Right cardiac atrium (tissue), 5 donors: ENCODE measurements at regions not wholly inside any gene's neighbourhood (a gene's known extent, or its start where the extent isn't known, plus 50 kb on each side); places are given as distances from the start of the nearest gene placed in this dataset.
A peak's percentile ranks its signal among the peaks of the same experiment; 100 is the strongest.

Experiments used
- ATAC-seq, 2 donors: fragments of 200-7000 bp; cut with Tn5 transposase; one replicate each; pipeline versions ENCODE4 v1.8.0 to v1.9.1; 2020; ENCODE audit warnings: moderate library complexity in 2 of 2, mild to moderate bottlenecking in 1 of 2
- DNase-seq, 3 donors: peaks; one replicate each; pipeline ENCODE4 v3.0.0-alpha.2; 2020
- H3K27ac ChIP-seq: one replicate; pipeline ENCODE4 v1.5.1; 2013; ENCODE audit warnings: mild to moderate bottlenecking, low read length, control low read depth, moderate library complexity
- H3K27me3 ChIP-seq: one replicate; pipeline ENCODE4 v1.6.1; 2013; ENCODE audit not compliant: control insufficient read depth, insufficient read depth
- H3K4me1 ChIP-seq: one replicate; pipeline ENCODE4 v1.6.1; 2013; ENCODE audit warnings: low read length; ENCODE audit not compliant: control insufficient read depth, insufficient read depth
- H3K4me3 ChIP-seq: one replicate; pipeline ENCODE4 v1.5.1; 2013; ENCODE audit warnings: low read length, control low read depth
- H3K9me3 ChIP-seq: one replicate; pipeline ENCODE4 v1.6.1; 2013; ENCODE audit warnings: low read length; ENCODE audit not compliant: control insufficient read depth
- WGBS: extraction: QIAGEN DNeasy Blood & Tissue Kit; methylation state at CpG from one replicate; pipeline ENCODE4 v1.1.7; 2013; 5-methylcytosine and 5-hydroxymethylcytosine counted together
- intact Hi-C, 4 donors: fragments of 100-400 bp; cut with DNase I; formaldehyde crosslinking; loops; one replicate each; pipeline versions ENCODE4 v1.11.0 to v1.14.0; 2022 to 2023
- donor health status: healthy with polysubstance abuse.
- donor health status: DM: no; HTN: yes; CAD: no.
- donor health status: DM: no; HTN: no; CAD: no.
- donor health status: DM: no; HTN: yes; CAD: no; lungs with severe emphysema.
- donor health status: DM: yes; HTN: yes; CAD: no.

- WGBS = 91% methylated on average over 1 of the region's 1 CpG
These were observed 681.0 kb upstream of the ID2 start for GRCh38 chr2:8000870-8001269.

DNA sequence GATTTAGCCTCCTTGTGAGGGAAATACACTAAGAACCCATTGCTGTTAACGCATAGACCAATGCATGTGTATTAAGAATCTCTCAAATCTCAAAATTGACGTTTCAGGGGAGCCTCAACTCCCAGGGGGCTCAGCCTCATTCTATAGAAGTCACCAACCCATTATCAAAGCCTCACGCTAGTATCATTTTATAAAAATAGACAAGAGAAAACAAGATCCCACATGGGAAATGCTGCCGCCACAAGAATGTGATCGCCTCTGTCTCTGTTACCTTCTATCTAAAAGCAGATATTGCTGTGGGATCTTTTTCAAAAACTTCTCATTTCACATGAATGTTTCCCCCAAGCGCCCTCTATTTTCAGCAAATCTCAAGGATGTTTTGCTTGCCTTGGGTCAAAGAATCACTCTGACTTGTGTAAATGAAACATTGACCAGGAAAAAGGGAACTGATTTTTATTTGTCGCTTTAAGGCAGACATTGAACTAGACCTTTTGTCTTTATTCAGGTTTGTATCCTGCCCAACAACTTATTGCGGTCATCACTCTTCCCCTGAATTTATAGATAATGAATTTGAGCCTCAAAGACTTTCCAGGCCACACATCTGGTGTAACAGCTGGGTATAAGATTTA lies 679.0 kb upstream of the ID2 start:
- peaks cover 1% of the 10 kb centered on the region for H3K4me1 ChIP-seq
- H3K9me3 ChIP-seq = no peaks in the 10 kb centered on the region
- H3K4me3 ChIP-seq = no peak overlapping the region
- intact Hi-C loops = loop anchor here in 1 of 4 donors (10.0 kb wide), 1 partner anchor 672 kb away; no protein-coding TSS in a partner anchor
- ATAC-seq (no peak), DNase-seq (no peak)
- no peak overlapping the region for H3K27ac ChIP-seq
- 56% methylated on average over 8 of the region's 8 CpGs for WGBS
- no peaks in the 10 kb centered on the region for H3K27me3 ChIP-seq

More at GRCh38 chr2:8000870-8001269, 681.0 kb upstream of the ID2 start:
- intact Hi-C loops = loop anchor here in 1 of 4 donors (10.0 kb wide), 1 partner anchor 674 kb away; no protein-coding TSS in a partner anchor
- Histone ChIP-seq H3K4me1 (no peaks in the 10 kb centered on the region), H3K9me3 (no peaks in the 10 kb centered on the region), H3K27me3 (no peaks in the 10 kb centered on the region), H3K4me3 (no peak overlapping the region), H3K27ac (no peak overlapping the region)
- ATAC-seq = no peak
- DNase-seq = no peak

DNA sequence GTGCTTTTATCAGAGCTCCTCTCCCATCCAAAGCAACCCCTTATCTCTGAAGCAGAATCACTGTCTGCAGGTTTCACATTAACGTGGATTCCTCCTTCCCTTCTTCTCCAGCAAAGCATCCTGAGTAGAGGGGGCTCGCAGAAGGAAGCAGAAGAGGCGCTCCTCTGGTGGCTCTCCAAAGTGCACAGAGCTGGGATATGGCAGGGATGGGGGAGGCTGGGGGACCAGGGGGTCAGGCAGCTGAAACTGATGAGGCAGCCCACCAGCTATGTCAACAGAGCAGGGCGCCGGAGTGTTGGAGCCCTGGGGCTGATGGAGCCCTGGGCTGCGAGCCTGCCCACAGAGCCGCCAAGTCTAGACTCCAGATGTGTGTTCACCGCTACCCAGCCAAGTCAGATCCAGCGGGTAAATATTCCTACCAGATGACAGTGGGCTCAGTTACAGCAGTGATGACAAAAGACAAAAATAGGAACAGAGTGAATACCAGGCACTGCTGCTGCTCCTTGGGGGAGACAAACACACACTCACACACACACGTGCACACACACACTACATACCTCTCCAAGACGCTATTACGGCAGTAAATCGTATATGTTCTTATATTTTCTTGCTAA lies 678.3 kb upstream of the ID2 start:
- intact Hi-C loops = loop anchor here in 1 of 4 donors (10.0 kb wide), 1 partner anchor 671 kb away; no protein-coding TSS in a partner anchor
- peaks cover 1% of the 10 kb centered on the region for H3K4me1 ChIP-seq
- WGBS = 41% methylated on average over 13 of the region's 13 CpGs

DNA sequence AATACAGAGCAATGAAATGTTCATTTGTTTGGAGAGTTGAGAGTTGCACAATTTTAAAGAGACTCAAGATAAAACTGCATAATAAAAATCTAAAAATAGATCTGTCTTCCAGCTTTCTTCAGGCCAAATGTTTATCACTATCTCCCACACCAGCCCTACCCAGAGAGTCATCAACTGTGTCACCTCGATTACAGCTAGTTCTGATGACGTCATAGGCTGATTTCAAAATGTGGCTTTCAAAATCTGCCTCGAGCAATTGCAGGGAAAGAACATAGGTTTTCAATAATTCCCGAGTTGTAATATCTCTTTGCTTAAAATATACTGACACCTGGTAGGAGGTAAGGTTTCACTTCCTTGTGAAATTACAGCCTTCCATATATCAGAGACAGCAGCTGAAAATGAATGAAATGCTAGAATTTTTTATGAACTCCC lies 677.6 kb upstream of the ID2 start:
- no peaks in the 10 kb centered on the region for H3K27me3 ChIP-seq
- no peaks in the 10 kb centered on the region for H3K9me3 ChIP-seq
- H3K4me3 ChIP-seq = no peak overlapping the region
- DNase-seq = no peak
- peak overlapping the region; percentile 61 for H3K27ac ChIP-seq
- WGBS = 8% methylated on average over 4 of the region's 4 CpGs
- intact Hi-C loops = loop anchor here in 1 of 4 donors (10.0 kb wide), 1 partner anchor 671 kb away; no protein-coding TSS in a partner anchor
- peak; percentile 83 to 86 for ATAC-seq
- peaks cover 1% of the 10 kb centered on the region for H3K4me1 ChIP-seq

More for the DNA sequence above, 678.3 kb upstream of the ID2 start:
- DNase-seq (peak; percentile 76 to 92 (median 92)), ATAC-seq (peak; percentile 93 to 96)
- H3K4me3 ChIP-seq = no peak overlapping the region
- peak overlapping the region; percentile 68 for H3K27ac ChIP-seq
- H3K9me3 ChIP-seq = no peaks in the 10 kb centered on the region
- H3K27me3 ChIP-seq = no peaks in the 10 kb centered on the region

- no peak overlapping the region for H3K27ac ChIP-seq
- intact Hi-C loops = loop anchor here in 1 of 4 donors (10.0 kb wide), 1 partner anchor 669 kb away; no protein-coding TSS in a partner anchor
These were observed 675.7 kb upstream of the ID2 start for GRCh38 chr2:8006181-8006580.

GRCh38 chr2:8006626-8007025 lies 675.2 kb upstream of the ID2 start:
- no peak overlapping the region for H3K27ac ChIP-seq
- intact Hi-C loops = loop anchor here in 1 of 4 donors (10.0 kb wide), 1 partner anchor 668 kb away; no protein-coding TSS in a partner anchor
- DNase-seq (no peak), ATAC-seq (no peak)
- WGBS = 90% methylated on average over 3 of the region's 3 CpGs
- no peak overlapping the region for H3K4me3 ChIP-seq
- peaks cover 1% of the 10 kb centered on the region for H3K4me1 ChIP-seq
- H3K27me3 ChIP-seq = no peaks in the 10 kb centered on the region
- no peaks in the 10 kb centered on the region for H3K9me3 ChIP-seq

More at GRCh38 chr2:8006181-8006580, 675.7 kb upstream of the ID2 start:
- Histone ChIP-seq H3K9me3 (no peaks in the 10 kb centered on the region), H3K4me1 (peaks cover 1% of the 10 kb centered on the region), H3K4me3 (no peak overlapping the region), H3K27me3 (no peaks in the 10 kb centered on the region)
- DNase-seq (no peak), ATAC-seq (peak in 1 of 2 donors; percentile 36)

DNA sequence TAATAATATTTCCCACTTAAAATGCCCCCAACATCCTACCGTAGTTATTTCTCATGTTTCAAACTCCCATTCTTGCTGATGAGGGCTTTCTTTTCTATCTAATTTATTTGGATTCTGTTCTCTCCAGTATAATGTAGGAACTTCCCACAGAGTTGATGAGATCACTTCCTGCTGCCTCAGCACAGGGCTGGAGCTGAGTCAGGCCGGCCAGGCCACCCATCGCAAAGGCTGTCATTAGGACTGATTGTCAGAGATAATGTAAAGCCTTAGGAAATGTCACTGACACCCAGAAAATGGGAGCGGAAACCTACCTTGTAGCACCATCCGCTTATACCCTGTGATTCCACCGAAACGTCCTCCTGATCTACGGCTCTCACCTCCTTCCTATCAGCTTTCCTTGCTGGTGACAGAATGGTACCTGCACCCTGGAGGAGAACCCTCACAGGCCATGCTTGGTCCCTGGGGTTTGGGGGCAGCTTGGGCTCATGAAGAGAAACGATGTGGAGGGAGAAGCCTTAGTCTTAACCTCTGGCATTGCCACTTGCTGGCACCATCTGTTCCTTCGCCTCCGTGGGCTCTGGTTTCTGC lies 672.8 kb upstream of the ID2 start:
- Histone ChIP-seq H3K4me3 (no peak overlapping the region), H3K27ac (no peak overlapping the region), H3K9me3 (no peaks in the 10 kb centered on the region), H3K27me3 (no peaks in the 10 kb centered on the region), H3K4me1 (peaks cover 1% of the 10 kb centered on the region)
- peak in 1 of 2 donors; percentile 26 for ATAC-seq
- WGBS = 83% methylated on average over 11 of the region's 11 CpGs
- intact Hi-C loops = loop anchor here in 1 of 4 donors (10.0 kb wide), 1 partner anchor 666 kb away; no protein-coding TSS in a partner anchor
- no peak for DNase-seq

DNA sequence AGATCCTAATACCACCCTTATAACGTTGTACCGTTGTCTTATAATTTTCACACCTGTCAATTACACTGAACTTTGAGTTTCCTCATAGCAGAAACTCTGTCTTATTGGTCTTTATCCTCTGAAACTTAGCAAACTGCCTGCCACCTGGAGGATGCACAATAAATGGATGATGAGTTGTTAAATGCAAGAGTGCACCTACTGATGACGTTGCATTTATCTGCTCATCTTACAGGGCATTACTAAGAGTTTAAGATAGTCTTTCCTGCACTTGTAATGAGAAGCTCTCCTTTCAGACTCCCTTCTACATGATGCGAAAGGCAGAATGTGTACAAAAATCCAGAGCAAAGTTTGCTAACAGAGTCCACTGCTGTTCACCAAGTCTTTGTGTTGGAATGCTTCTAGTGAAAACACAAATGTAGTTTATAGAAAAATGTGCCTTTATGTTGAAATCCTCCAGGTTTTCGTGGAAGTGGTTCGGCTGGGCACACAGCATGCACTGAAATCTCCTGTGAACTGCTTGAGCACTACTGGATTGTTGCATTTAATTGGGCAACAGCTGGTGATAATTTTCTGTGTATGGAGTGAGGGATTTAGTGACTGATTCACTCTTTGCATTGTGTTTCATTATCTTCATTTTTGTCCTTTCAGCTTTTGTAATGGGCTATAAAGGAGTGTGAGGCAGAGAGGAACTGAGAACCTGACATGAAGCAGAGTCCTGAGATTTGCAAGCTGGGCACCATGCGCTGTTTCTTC lies 665.8 kb upstream of the ID2 start:
- 81% methylated on average over 7 of the region's 7 CpGs for WGBS
- H3K4me3 ChIP-seq = no peak overlapping the region
- intact Hi-C loops = no loop called here

DNA sequence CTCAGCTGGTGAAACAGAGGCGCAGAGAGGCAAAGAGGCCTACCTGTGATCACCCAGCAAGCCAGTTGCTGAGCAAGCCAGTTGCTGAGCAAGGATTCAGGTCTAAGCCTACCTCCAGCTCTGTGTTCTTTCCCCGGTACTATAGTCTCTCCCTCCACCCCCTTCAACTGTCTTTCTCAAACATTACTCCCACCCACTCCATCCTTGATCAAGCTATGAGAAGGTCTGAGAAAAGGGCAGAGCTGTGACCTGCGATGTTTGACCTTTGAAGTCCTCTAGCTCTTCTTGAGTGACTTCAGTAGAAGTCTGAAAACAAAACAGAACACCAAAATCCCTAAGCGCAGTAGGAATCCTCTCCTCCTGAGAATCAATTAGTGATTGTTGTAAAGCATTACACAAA lies 665.2 kb upstream of the ID2 start:
- no peaks in the 10 kb centered on the region for H3K27me3 ChIP-seq
- no peak for DNase-seq
- intact Hi-C loops = no loop called here
- no peak overlapping the region for H3K4me3 ChIP-seq
- WGBS = 97% methylated on average over 4 of the region's 4 CpGs
- H3K27ac ChIP-seq = no peak overlapping the region
- H3K9me3 ChIP-seq = no peaks in the 10 kb centered on the region
- no peak for ATAC-seq
- no peaks in the 10 kb centered on the region for H3K4me1 ChIP-seq

More for the DNA sequence above, 665.8 kb upstream of the ID2 start:
- Histone ChIP-seq H3K9me3 (no peaks in the 10 kb centered on the region), H3K27ac (no peak overlapping the region), H3K4me1 (no peaks in the 10 kb centered on the region), H3K27me3 (no peaks in the 10 kb centered on the region)
- no peak for ATAC-seq
- no peak for DNase-seq

DNA sequence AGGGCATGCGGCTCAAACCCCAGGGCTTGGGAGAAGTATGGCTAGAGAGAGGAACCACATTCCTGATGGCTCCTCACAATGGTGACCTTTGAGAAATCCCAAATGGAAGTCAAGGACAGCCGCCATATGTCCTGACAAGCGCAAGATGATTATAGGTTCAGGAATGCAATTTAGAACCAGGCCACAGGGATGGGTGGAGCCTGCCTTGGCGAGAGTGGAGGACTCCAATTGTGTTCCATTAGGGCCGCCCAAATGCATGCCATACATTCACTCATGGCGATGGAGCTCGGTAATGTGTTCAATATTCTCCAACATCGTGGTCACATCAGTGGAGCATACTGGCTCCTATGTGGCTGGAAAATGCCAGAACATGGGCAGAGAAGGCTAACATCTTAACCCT lies 662.9 kb upstream of the ID2 start:
- intact Hi-C loops = no loop called here
- DNase-seq (no peak), ATAC-seq (no peak)
- Histone ChIP-seq H3K27ac (no peak overlapping the region), H3K4me1 (no peaks in the 10 kb centered on the region), H3K9me3 (no peaks in the 10 kb centered on the region), H3K4me3 (no peak overlapping the region), H3K27me3 (no peaks in the 10 kb centered on the region)
- WGBS = 97% methylated on average over 8 of the region's 8 CpGs
